HUDEP-2 (cell line): ENCODE measurements at regions not wholly inside any gene's neighbourhood (a gene's known extent, or its start where the extent isn't known, plus 50 kb on each side); places are given as distances from the start of the nearest gene placed in this dataset.

Experiments
- DNase-seq, 76 experiments: peaks; one replicate each; lab custom pipeline; 2025; ENCODE audit not compliant: unreplicated experiment in 76 of 76; lab: John Stamatoyannopoulos, UW

DNA sequence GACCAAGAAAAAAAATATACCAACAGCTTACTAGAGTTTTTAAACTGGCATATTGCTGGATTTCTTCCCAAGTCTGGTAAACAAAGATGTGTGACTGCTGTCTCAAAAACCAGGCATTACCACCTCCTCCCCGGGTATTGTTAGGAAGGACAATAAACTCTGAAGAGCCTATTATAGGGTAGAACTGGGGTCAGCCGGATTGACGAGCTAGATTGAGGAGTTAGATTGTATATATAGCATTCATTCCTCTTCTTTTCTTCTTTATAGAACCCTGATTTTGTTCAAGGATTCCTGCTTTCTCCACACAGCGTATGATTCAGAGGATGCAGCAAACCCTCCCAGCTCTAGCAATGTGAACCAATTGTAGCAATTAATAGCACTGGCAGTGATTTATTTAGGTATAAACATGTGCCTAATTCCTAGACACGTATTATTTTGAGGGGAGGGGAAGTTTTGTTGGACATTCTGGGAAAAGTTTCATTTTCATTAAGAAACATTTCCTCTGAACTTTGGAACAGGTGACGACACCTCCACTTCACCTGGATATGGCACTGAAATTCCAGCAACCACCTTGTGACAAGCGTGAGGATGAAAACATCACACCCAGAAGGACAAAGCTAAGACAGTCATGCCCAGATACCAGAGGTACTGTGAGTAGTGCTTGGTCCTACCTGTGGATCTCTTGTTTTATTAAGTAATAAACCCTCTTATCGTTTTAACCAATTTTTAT, 679.4 kb upstream of the KIRREL3 start:
- DNase-seq, result no peak

DNA sequence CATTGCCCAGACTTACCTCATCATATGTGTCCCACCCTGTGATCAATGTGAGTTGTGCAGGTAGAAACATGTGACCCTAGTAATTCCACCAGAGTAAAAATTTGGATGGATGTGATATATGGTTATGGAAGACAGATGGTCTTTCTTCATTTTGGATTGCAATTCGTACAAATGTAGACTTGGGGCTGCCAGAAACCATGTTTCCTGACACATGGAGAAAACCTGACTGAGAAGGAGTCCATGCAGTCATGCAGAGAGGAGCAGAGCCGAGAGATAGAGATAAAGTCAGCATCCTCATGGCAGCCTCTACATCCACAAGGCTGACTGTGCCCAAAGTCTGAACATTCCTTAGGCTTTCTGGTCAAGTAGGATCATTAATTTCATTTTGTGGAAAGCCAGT, 678.1 kb upstream of the KIRREL3 start:
- no peak for DNase-seq

DNA sequence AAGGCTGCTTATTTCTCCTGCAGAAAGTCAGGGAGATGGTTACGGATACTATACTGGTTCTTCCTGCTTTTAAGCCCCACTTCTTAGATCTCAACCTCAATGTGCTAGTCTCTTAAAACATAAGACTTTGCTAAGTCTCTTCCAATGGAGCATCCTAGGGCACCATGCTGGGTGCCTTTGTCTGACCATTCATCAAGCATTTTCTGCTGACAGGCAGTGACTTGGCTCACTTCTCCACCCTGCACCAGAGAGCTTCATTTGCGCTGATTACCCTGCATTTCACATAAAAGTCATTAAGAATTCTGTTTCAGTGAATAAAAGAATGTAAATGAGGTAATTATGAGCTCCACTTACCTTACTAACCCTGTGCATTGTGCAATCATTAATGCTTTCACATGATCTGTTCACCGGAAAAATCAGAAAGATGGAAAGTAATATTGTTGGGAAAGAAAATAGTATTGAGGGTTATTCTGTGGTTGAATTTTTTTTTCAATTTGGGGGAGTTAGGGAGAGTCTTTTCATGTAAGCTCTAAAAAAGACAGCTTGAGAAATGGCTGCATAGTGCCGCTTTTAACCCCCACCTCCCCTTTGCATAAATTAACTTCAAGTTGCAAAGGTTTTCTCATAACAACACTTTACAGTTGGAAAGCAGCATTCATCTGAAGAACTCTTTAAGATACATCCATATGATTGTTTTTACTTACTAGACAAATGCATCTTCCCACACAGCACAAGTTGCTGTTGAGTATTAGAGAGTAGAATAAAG, 677.3 kb upstream of the KIRREL3 start:
- no peak for DNase-seq

- DNase-seq, result no peak
These were observed 675.0 kb upstream of the KIRREL3 start for GRCh38 chr11:127675581-127675980.

DNA sequence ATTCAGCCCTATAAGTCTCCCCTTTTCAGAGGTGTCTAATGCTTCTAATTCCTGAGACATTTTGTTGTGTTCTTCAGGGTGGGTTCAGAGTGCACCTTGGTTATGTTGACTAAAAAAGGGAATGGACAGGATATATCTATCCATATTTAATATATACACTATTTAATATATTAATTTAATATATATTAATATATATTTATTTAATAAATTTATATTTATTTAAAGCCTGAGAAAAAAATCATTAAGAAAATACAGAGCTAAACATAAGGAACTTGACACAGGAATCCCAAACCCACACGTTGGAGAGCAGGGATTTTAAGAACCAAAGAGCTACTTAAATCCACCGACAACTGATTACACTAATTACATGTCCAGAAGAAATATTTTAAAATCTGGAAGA, 674.2 kb upstream of the KIRREL3 start:
- no peak for DNase-seq

DNA sequence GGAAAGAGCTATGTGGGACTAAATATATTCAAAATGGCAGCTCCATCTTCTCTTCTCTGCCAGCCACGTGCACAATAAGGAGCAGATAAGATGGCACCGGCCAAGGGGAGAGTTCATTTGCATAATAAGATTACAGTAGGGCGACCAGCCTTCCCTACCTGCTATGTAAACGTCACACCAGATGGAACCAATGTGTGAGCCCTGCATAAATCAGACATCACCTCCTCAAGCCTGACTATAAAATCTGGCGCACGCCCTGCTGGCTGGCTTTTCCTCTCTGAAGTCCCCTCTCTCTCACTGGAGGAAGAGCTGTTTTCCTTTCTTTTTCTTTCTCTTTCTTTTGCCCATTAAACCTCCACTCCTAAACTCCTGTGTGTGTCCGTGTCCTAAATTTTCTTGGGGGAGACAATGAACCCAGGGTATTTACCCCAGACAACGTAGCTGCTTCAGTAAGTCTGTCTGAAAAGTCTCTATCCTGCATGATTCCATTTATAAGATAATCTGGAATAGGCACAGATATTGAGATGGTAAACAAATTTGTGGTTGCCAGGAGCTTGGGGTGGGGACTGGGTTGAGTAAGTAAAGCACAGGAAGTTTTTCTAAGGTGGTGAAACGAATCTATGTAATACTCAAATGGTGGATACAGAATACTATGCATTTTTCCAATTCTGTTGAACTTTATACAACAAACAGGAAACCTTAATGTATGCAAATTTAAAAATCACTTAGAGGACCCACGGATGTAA, 670.0 kb upstream of the KIRREL3 start:
- no peak for DNase-seq

GRCh38 chr11:127656116-127656836, 655.7 kb upstream of the KIRREL3 start:
- DNase-seq, result no peak

DNA sequence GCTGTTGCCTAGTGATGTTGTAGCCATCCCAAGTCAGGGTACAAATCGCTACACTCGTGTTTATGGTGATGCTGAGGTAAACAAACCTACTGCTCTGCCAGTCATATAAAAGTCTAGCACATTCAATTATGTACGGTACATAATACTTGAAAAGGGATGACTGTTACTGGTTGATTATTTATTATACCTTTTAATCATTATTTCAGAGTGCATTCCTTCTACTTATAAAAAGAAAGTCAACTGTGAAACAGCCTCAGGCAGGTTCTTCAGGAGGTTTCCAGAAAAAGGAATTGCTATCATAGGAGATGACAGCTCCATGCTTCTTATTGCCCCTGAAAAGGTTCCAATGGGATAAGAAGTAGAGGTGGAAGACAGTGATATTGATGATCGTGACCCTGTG, 652.5 kb upstream of the KIRREL3 start:
- DNase-seq, result no peak

DNA sequence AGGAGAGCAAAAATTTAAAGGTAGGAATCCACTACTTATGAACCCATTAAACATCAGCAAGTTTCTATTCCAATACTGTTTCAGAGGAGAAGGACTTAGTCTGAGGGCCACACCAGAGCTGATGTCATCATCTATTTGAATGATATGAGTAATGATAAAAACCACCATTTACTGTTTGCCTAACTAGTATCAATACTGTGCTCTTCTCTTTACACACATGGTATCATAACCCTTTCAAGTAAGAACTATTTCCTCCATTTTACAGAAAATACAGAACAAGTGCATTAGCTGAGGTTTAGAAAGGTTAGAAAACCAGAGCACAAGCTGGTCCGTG, 651.3 kb upstream of the KIRREL3 start:
- no peak for DNase-seq

DNA sequence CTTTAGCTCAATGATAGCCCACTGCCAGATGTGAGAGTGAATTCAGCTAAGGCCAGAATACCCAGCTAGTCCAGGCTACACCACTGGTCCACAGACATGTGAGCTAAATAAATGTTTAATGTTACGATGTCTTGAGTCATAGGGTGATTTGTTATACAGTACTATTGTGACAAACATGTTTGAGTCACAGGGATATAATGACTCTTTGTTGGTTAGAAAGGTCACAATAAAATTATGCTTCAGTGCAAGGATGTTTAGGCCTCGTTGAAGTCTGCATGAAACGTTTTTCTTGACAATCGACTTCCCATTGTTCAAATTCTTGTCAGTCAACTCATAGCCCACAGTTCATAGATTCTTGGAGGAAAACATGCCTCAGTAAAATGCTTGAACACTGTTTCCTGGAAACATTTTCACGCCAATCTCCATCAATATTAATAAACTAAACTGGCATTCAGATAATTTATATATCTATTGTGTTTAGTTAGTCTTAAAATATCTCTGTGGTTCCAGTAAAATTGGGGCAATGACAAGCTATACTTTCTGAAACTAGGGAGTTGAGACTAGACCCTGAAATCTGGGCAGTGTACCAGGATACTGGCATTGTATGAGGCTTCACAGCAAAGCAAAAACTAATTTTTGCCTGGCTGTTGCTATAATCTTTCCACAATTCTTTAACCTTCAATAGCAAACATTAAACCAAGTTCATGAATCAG, 650.8 kb upstream of the KIRREL3 start:
- DNase-seq, result no peak

DNA sequence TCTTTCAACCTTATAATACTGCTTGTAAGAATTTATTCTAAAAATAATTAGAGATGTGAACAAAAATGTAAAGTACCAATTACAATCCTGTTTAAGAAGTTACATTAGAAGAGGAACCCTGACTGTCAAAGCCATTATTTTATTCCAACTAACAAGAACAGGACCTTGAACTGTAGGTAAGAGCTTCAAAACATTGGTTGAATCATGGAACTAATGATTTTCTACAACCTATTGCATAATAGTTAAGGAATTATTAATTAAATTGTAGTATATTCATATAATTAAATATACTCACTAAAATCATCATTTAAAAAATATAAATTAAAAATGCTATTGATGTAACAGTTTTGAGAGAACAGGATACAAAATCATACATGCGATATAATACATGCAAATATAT, 649.4 kb upstream of the KIRREL3 start:
- no peak for DNase-seq

- no peak for DNase-seq
These were observed 648.5 kb upstream of the KIRREL3 start for GRCh38 chr11:127649071-127649470.

GRCh38 chr11:127648583-127648982, 648.0 kb upstream of the KIRREL3 start:
- no peak for DNase-seq

DNA sequence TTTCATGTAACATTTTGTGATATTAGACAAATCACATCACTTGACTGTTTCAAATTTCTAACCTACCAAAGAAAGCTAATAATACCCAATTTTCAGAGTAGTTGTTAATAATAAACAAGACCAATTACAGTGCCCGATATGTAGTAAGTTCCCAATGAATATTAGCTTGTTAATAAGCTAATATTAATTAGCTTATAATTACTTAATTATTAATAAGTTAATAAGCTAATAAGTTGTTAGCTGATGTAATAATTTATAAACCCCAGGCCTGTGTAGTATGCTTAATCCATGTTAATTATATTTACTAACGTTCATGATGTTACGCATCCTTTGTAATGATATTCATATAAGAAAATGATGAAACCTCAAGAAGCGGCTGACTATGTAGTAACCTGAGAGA, 643.8 kb upstream of the KIRREL3 start:
- DNase-seq, result no peak

DNA sequence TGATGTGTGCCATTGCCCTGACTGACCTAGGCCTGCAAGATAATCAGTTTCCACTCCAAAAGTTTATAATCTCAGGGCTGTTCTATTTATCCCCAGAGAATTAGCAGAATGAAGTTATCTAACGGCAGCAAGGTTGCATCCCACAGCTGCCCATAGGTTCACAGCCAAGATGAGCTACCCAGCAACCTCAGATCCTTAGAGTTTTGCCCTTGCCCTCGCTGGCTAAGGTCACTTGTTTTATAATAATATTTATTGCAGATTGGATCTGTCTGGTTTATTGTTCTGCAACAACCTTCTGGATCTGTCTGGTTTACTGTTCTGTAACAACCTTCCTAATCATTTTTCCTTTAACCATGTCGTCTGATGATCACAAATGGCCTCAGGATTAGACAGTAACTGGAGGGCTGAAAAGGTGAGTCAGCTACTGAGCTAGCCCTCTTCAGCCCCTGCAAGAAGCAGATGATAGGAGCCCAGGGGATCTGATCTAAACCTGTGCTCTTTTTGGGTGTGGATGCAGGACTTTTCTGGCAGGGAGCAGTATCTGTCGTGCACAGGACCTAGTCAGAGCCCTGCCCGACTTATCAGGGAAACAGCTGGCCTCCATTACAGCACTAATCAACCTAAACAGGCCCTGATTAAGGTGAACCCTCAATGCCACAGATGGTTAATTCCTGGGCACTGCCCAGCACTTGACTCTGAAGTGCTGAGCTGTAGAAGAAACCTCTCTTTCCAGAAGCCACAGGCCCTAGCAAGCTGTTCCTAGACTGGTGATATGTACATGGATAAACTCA, 642.9 kb upstream of the KIRREL3 start:
- peak in 9 of 76 experiments; percentile 3 to 59 (median 43) for DNase-seq

- DNase-seq, result no peak
These were observed 640.2 kb upstream of the KIRREL3 start for GRCh38 chr11:127640561-127641451.

- no peak for DNase-seq
These were observed 639.3 kb upstream of the KIRREL3 start for GRCh38 chr11:127639916-127640315.

DNA sequence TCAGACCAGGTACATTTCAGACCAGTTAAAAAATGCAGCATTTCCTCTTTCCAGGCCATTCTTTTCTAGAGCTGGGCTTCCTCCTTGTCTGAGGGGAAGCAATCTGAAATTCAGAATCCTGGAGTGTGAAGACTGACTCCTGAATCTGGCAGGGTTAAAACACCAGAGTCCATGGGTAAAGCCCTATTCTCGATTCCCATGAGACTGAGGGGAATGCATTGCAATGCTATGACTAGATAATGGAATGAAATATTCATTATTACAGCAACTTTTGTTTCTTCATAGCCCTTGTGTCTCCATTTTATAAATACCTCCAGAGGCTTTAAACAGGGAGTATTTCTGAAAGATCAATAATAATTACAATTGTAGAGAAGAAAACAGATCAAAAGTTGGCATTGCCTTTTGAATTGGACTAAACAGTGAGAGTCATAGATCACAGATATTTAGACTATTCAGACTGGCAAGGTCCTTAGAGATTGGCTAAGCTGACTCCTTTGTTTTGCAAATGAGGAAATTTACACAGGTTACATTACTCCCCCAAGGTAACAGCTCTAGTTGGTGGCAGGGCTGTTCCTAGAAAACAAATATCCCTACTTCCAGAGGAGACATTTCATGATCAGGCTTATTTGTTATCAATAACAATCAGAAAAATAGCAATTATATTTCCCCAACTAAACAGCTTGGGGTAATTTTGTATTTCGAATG, 632.6 kb upstream of the KIRREL3 start:
- DNase-seq, result no peak
